ENCODE measurements at regions not wholly inside any gene's neighbourhood (a gene's known extent, or its start where the extent isn't known, plus 50 kb on each side); places are given as distances from the start of the nearest gene placed in this dataset.
A peak's percentile ranks its signal among the peaks of the same experiment; 100 is the strongest.

GRCh38 chr6:67184405-67184804 is 1450.7 kb upstream of the ADGRB3 start:
- Histone ChIP-seq H3K4me3 (ENCODE audit: low read depth, low read length) (no peak overlapping the region), H3K36me3 (ENCODE audit: control insufficient read depth, insufficient read depth, low read length) (no peaks in the 10 kb centered on the region), H3K27me3 (ENCODE audit: control insufficient read depth, insufficient read depth, low read length) (no peaks in the 10 kb centered on the region)
- FAIRE-seq (no peak), DNase-seq (ENCODE audit: low read depth) (no peak)
- no peak for TF ChIP-seq CTCF (IDR thresholded peaks at IDR 0.05; ENCODE audit: insufficient read depth, low read length, severe bottlenecking)

GRCh38 chr6:67175101-67175500 is 1460.0 kb upstream of the ADGRB3 start:
- no peak for TF ChIP-seq CTCF (IDR thresholded peaks at IDR 0.05; ENCODE audit: insufficient read depth, low read length, severe bottlenecking)
- H3K27me3 ChIP-seq (ENCODE audit: control insufficient read depth, insufficient read depth, low read length) = no peaks in the 10 kb centered on the region
- FAIRE-seq (no peak), DNase-seq (ENCODE audit: low read depth) (no peak)
- no peak overlapping the region for H3K4me3 ChIP-seq (ENCODE audit: low read depth, low read length)
- no peaks in the 10 kb centered on the region for H3K36me3 ChIP-seq (ENCODE audit: control insufficient read depth, insufficient read depth, low read length)

GRCh38 chr6:67165606-67166005 is 1458.6 kb upstream of the EYS start:
- no peak for DNase-seq (ENCODE audit: low read depth)
- Histone ChIP-seq H3K36me3 (ENCODE audit: control insufficient read depth, insufficient read depth, low read length) (no peaks in the 10 kb centered on the region), H3K27me3 (ENCODE audit: control insufficient read depth, insufficient read depth, low read length) (no peaks in the 10 kb centered on the region), H3K4me3 (ENCODE audit: low read depth, low read length) (no peak overlapping the region)
- no peak for TF ChIP-seq CTCF (IDR thresholded peaks at IDR 0.05; ENCODE audit: insufficient read depth, low read length, severe bottlenecking)
- no peak for FAIRE-seq

GRCh38 chr6:67160820-67161219 is 1453.8 kb upstream of the EYS start:
- no peaks in the 10 kb centered on the region for H3K27me3 ChIP-seq (ENCODE audit: control insufficient read depth, insufficient read depth, low read length)
- no peak for DNase-seq (ENCODE audit: low read depth)
- no peaks in the 10 kb centered on the region for H3K36me3 ChIP-seq (ENCODE audit: control insufficient read depth, insufficient read depth, low read length)
- H3K4me3 ChIP-seq (ENCODE audit: low read depth, low read length) = no peak overlapping the region
- TF ChIP-seq CTCF (IDR thresholded peaks at IDR 0.05; ENCODE audit: insufficient read depth, low read length, severe bottlenecking) = no peak
- FAIRE-seq = no peak

- DNase-seq (ENCODE audit: low read depth) = peak; percentile 1
- Histone ChIP-seq H3K4me3 (ENCODE audit: low read depth, low read length) (no peak overlapping the region), H3K36me3 (ENCODE audit: control insufficient read depth, insufficient read depth, low read length) (no peaks in the 10 kb centered on the region), H3K27me3 (ENCODE audit: control insufficient read depth, insufficient read depth, low read length) (no peaks in the 10 kb centered on the region)
- FAIRE-seq = no peak
- TF ChIP-seq CTCF (IDR thresholded peaks at IDR 0.05; ENCODE audit: insufficient read depth, low read length, severe bottlenecking) = no peak
These were observed 1434.0 kb upstream of the EYS start for GRCh38 chr6:67141005-67141404.

- Histone ChIP-seq H3K4me3 (ENCODE audit: low read depth, low read length) (no peak overlapping the region), H3K27me3 (ENCODE audit: control insufficient read depth, insufficient read depth, low read length) (no peaks in the 10 kb centered on the region), H3K36me3 (ENCODE audit: control insufficient read depth, insufficient read depth, low read length) (no peaks in the 10 kb centered on the region)
- TF ChIP-seq CTCF (IDR thresholded peaks at IDR 0.05; ENCODE audit: insufficient read depth, low read length, severe bottlenecking) = no peak
- DNase-seq (ENCODE audit: low read depth) = no peak
- FAIRE-seq = no peak
These were observed 1426.9 kb upstream of the EYS start for GRCh38 chr6:67133973-67134372.

All from bronchial epithelial cell (primary cell).